Suppressor macrophage treated with lipopolysaccharide for 1 hour (primary cell): ENCODE measurements at regions not wholly inside any gene's neighbourhood (a gene's known extent, or its start where the extent isn't known, plus 50 kb on each side); places are given as distances from the start of the nearest gene placed in this dataset.

ENCODE experiments used
- DNase-seq, 3 donors: peaks; one replicate each; pipeline ENCODE4 v3.0.0-alpha.2; 2020 to 2022

- DNase-seq: no peak
These were observed 655.8 kb downstream of the BRINP3 start for GRCh38 chr1:189821833-189822232.

GRCh38 chr1:189834813-189835212 is 642.9 kb downstream of the BRINP3 start:
- DNase-seq: no peak

GRCh38 chr1:189847613-189848012 is 630.1 kb downstream of the BRINP3 start:
- no peak for DNase-seq

GRCh38 chr1:189851806-189852367 is 625.8 kb downstream of the BRINP3 start:
- DNase-seq: no peak

GRCh38 chr1:189859385-189859977 is 618.2 kb downstream of the BRINP3 start:
- peak in 2 of 3 donors; percentile 20 for DNase-seq

- no peak for DNase-seq
These were observed 611.1 kb downstream of the BRINP3 start for GRCh38 chr1:189866606-189867005.

GRCh38 chr1:189868021-189868420 is 609.6 kb downstream of the BRINP3 start:
- DNase-seq: no peak

- no peak for DNase-seq
These were observed 602.8 kb downstream of the BRINP3 start for GRCh38 chr1:189874715-189875435.

- DNase-seq: no peak
These were observed 597.5 kb downstream of the BRINP3 start for GRCh38 chr1:189880135-189880534.

- no peak for DNase-seq
These were observed 577.8 kb downstream of the BRINP3 start for GRCh38 chr1:189899686-189900425.

GRCh38 chr1:189904509-189904908 is 573.2 kb downstream of the BRINP3 start:
- DNase-seq: no peak

GRCh38 chr1:189908113-189908512 is 569.6 kb downstream of the BRINP3 start:
- DNase-seq: no peak

GRCh38 chr1:189921613-189922012 is 556.1 kb downstream of the BRINP3 start:
- DNase-seq: no peak

GRCh38 chr1:189927641-189928040 is 550.0 kb downstream of the BRINP3 start:
- no peak for DNase-seq

GRCh38 chr1:189929501-189930099 is 548.1 kb downstream of the BRINP3 start:
- no peak for DNase-seq

GRCh38 chr1:189936861-189937260 is 540.8 kb downstream of the BRINP3 start:
- no peak for DNase-seq

GRCh38 chr1:189939967-189940366 is 537.7 kb downstream of the BRINP3 start:
- no peak for DNase-seq

- no peak for DNase-seq
These were observed 535.7 kb downstream of the BRINP3 start for GRCh38 chr1:189941922-189942321.

- no peak for DNase-seq
These were observed 518.9 kb downstream of the BRINP3 start for GRCh38 chr1:189958756-189959155.

GRCh38 chr1:189960769-189961168 is 516.9 kb downstream of the BRINP3 start:
- no peak for DNase-seq

GRCh38 chr1:189962181-189962580 is 515.5 kb downstream of the BRINP3 start:
- no peak for DNase-seq

- DNase-seq: no peak
These were observed 507.1 kb downstream of the BRINP3 start for GRCh38 chr1:189970331-189971230.
